OCI-LY3 (cell line): ENCODE measurements at regions not wholly inside any gene's neighbourhood (a gene's known extent, or its start where the extent isn't known, plus 50 kb on each side); places are given as distances from the start of the nearest gene placed in this dataset.

ENCODE experiments used
- CTCF ChIP-seq: fragments of 200-600, 300-600 bp; sonication (generic); IDR thresholded peaks from 2 replicates; pipeline ENCODE4 v1.5.1; 2014; ENCODE audit warnings: antibody characterized with exemption, low read length, low read depth
- EZH2phosphoT487 ChIP-seq: fragments of 200-600 bp; shearing (Covaris generic); IDR thresholded peaks from 2 replicates; pipeline ENCODE4 v1.6.1; 2018; ENCODE audit warnings: antibody characterized with exemption, mixed run types, low read depth

DNA sequence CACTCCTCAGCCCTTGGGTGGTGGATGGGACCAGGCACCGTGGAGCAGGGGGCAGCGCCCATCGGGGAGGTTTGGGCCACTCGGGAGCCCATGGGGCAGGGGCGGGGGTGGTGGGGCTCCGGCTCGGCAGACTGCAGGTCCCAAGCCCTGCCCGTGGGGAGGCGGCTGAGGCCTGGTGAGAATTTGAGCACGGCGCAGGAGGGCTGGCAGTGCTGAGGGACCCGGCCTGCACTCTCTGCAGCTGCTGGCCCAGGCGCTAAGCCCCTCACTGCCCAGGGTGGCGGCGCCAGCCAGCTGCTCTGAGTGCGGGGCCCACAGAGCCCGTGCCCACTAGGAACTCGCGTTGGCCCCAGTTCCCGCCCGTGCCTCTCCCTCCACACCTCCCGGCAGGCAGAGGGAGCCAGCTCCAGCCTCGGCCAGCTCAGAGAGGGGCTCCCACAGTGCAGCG is 182.1 kb upstream of the OPRM1 start:
- TF ChIP-seq CTCF = no peak
- no peak for TF ChIP-seq EZH2phosphoT487
